ENCODE measurements at regions not wholly inside any gene's neighbourhood (a gene's known extent, or its start where the extent isn't known, plus 50 kb on each side); places are given as distances from the start of the nearest gene placed in this dataset.
"Not testable (repeated sequence)": the region's sequence is repeated elsewhere in the genome, so short reads cannot be mapped to it uniquely, and the experiment has no call there.

DNA sequence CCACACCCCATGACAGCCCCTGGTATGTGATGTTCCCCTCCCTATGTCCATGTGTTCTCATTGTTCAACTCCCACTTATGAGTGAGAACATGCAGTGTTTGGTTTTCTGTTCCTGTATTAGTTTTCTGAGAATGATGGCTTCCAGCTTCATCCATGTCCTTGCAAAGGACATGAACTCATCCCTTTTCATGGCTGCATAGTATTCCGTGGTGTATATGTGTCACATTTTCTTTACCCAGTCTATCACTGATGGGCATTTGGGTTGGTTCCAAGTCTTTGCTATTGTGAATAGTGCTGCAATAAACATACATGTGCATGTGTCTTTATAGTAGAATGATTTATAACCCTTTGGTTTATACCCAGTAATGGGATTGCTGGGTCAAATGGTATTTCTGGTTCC lies 1665.5 kb downstream of the REEP3 start:
- WGBS (ENCODE audit: insufficient coverage): no CpG with 5 or more reads among the region's 1 CpG
- H3K27ac ChIP-seq (ENCODE audit: low read length); H3K4me3 ChIP-seq (ENCODE audit: low read length); H3K4me1 ChIP-seq (ENCODE audit: control insufficient read depth, insufficient read depth, low read length); H3K9me3 ChIP-seq (replicated peaks; ENCODE audit: control insufficient read depth, low read depth, low read length); DNase-seq; H3K36me3 ChIP-seq (ENCODE audit: control insufficient read depth, insufficient read depth, low read length); H3K27me3 ChIP-seq (ENCODE audit: control insufficient read depth, insufficient read depth, low read length): not testable (repeated sequence)

DNA sequence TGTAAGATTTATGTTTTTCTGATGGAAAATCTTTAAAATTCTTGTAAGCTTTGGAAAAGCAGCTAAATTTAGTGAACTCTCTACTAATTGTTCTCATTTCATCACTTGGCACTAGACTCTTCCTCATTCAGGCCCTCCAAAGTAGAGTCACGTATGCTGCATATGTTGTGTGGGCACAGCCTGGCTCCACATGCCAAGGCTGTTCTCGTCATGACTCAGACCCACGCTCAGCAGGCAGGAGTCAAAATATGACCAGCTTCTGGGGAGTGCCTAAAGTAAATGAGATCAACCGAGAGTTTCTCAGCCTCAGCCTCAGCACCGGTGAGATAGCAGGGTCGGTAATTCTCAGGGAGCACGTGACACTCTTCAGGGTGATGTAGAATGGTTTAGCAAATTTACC lies 1672.9 kb downstream of the REEP3 start:
- Histone ChIP-seq H3K27me3 (ENCODE audit: control insufficient read depth, insufficient read depth, low read length) (no peaks in the 10 kb centered on the region), H3K4me3 (ENCODE audit: low read length) (no peak overlapping the region), H3K36me3 (ENCODE audit: control insufficient read depth, insufficient read depth, low read length) (no peaks in the 10 kb centered on the region), H3K4me1 (ENCODE audit: control insufficient read depth, insufficient read depth, low read length) (no peaks in the 10 kb centered on the region), H3K27ac (ENCODE audit: low read length) (no peak overlapping the region), H3K9me3 (replicated peaks; ENCODE audit: control insufficient read depth, low read depth, low read length) (no peaks in the 10 kb centered on the region)
- peak; percentile 5 for DNase-seq
- 76% methylated on average over 5 of the region's 7 CpGs for WGBS (ENCODE audit: insufficient coverage)

DNA sequence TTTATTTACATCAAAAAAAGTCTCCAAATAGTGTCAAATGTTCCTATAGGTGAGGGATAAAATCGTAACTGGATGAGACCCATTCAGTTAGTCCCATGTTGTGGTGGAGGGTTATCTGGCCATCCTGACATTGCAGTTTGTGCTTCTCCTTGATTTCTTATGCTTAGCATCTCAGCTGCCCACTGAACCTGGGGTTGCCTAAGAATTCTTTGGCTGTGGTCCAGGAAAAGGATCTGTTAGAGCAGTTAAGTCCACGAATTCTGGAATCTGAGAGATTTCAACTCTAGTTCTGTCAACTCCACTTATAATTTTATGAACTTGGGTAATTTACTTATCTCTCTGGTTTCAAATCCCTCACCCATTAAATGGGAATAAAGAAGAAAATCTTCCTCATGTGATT lies 1673.4 kb downstream of the REEP3 start:
- H3K27ac ChIP-seq (ENCODE audit: low read length): no peak overlapping the region
- no peaks in the 10 kb centered on the region for H3K27me3 ChIP-seq (ENCODE audit: control insufficient read depth, insufficient read depth, low read length)
- no peak overlapping the region for H3K4me3 ChIP-seq (ENCODE audit: low read length)
- 71% methylated on average over 1 of the region's 2 CpGs for WGBS (ENCODE audit: insufficient coverage)
- no peaks in the 10 kb centered on the region for H3K4me1 ChIP-seq (ENCODE audit: control insufficient read depth, insufficient read depth, low read length)
- peak; percentile 27 for DNase-seq
- no peaks in the 10 kb centered on the region for H3K9me3 ChIP-seq (replicated peaks; ENCODE audit: control insufficient read depth, low read depth, low read length)
- no peaks in the 10 kb centered on the region for H3K36me3 ChIP-seq (ENCODE audit: control insufficient read depth, insufficient read depth, low read length)

DNA sequence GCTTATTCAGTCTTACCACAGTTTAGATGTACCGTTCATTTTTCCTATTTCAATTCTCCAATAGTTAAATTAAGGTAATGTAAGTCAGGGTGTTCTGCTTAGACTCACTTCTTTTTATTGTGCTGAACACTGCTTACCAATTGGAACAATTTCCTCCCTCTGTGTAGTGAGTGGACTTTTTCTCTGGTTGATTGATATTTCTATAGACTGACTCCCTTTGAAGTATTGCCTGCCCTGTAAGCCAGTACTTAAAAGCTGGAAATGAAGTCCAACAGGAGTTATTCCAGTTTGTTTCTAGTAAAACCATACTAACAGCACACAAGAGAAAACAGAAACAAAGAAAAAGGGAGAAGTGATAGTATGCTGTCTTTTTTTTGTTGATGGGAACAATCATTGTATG lies 1674.9 kb downstream of the REEP3 start:
- no peaks in the 10 kb centered on the region for H3K9me3 ChIP-seq (replicated peaks; ENCODE audit: control insufficient read depth, low read depth, low read length)
- no peaks in the 10 kb centered on the region for H3K27me3 ChIP-seq (ENCODE audit: control insufficient read depth, insufficient read depth, low read length)
- H3K4me1 ChIP-seq (ENCODE audit: control insufficient read depth, insufficient read depth, low read length): no peaks in the 10 kb centered on the region
- no peaks in the 10 kb centered on the region for H3K36me3 ChIP-seq (ENCODE audit: control insufficient read depth, insufficient read depth, low read length)
- WGBS (ENCODE audit: insufficient coverage): no CpG with 5 or more reads among the region's 1 CpG
- H3K27ac ChIP-seq (ENCODE audit: low read length): no peak overlapping the region
- H3K4me3 ChIP-seq (ENCODE audit: low read length): no peak overlapping the region
- DNase-seq: peak; percentile 81

DNA sequence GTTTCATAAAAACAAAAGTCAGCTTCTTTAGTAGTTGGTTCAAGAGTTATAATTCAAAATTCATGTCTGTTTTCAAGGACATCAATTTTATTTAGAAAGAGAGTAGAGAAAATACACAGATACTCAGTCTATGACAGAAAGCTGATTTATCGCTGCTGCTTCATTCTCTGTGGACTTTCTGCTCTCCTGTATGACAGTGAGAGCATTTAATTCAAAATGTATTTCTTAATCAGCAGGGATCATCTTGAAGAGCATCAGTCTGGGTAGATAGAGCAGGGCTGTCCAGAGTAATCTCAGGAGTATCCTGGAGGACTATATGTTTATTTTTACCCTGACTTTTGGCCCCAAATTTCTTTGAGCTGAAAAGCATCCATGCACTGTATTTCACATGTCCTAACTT lies 1676.7 kb downstream of the REEP3 start:
- Histone ChIP-seq H3K4me3 (ENCODE audit: low read length) (no peak overlapping the region), H3K27me3 (ENCODE audit: control insufficient read depth, insufficient read depth, low read length) (no peaks in the 10 kb centered on the region), H3K9me3 (replicated peaks; ENCODE audit: control insufficient read depth, low read depth, low read length) (no peaks in the 10 kb centered on the region), H3K36me3 (ENCODE audit: control insufficient read depth, insufficient read depth, low read length) (no peaks in the 10 kb centered on the region), H3K27ac (ENCODE audit: low read length) (no peak overlapping the region), H3K4me1 (ENCODE audit: control insufficient read depth, insufficient read depth, low read length) (no peaks in the 10 kb centered on the region)
- peak; percentile 83 for DNase-seq
- WGBS (ENCODE audit: insufficient coverage): no CpG with 5 or more reads among the region's 1 CpG

DNA sequence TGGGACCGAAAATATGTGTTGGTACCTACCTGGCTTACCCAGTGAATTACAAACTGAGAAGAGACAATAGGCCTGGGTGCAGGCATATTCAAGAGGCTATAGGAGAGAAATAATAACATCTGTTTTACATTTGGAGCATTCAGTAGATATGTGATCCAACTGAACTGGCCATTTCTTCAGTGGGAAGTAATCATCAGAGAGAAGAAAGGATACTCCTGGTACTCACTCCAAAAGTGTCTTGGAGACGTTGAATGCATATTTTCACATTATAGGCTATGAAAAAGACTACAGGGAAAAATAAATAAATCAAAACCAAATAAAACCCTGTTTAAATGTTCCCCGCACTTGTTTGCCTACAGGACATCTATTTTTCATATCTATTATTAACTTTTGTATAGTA lies 1680.3 kb downstream of the REEP3 start:
- Histone ChIP-seq H3K4me1 (ENCODE audit: control insufficient read depth, insufficient read depth, low read length) (no peaks in the 10 kb centered on the region), H3K4me3 (ENCODE audit: low read length) (no peak overlapping the region), H3K27ac (ENCODE audit: low read length) (no peak overlapping the region), H3K27me3 (ENCODE audit: control insufficient read depth, insufficient read depth, low read length) (no peaks in the 10 kb centered on the region), H3K36me3 (ENCODE audit: control insufficient read depth, insufficient read depth, low read length) (no peaks in the 10 kb centered on the region), H3K9me3 (replicated peaks; ENCODE audit: control insufficient read depth, low read depth, low read length) (no peaks in the 10 kb centered on the region)
- WGBS (ENCODE audit: insufficient coverage): no CpG with 5 or more reads among the region's 3 CpGs
- DNase-seq: peak; percentile 88

DNA sequence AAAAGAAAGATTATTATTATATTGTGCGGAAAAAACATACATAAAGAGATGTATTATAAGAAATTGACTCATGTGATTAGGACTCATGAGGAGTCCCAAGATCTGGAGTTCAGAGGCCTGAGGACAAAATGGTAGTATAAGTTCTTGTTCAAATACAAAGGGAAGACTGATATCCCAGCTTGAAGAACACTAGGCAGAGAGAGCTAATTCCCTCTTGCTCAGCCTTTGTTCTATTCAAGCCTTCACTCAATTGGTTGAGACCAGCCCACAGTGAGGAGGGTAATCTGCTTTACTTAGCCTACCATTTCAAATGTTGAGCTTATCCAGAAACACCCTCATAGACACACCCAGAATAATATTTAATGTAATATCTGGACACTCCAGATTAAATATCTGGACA lies 1683.8 kb downstream of the REEP3 start:
- Histone ChIP-seq H3K27ac (ENCODE audit: low read length) (no peak overlapping the region), H3K4me3 (ENCODE audit: low read length) (no peak overlapping the region), H3K36me3 (ENCODE audit: control insufficient read depth, insufficient read depth, low read length) (no peaks in the 10 kb centered on the region), H3K27me3 (ENCODE audit: control insufficient read depth, insufficient read depth, low read length) (no peaks in the 10 kb centered on the region), H3K9me3 (replicated peaks; ENCODE audit: control insufficient read depth, low read depth, low read length) (no peaks in the 10 kb centered on the region), H3K4me1 (ENCODE audit: control insufficient read depth, insufficient read depth, low read length) (no peaks in the 10 kb centered on the region)
- no CpG with 5 or more reads among the region's 1 CpG for WGBS (ENCODE audit: insufficient coverage)
- no peak for DNase-seq

DNA sequence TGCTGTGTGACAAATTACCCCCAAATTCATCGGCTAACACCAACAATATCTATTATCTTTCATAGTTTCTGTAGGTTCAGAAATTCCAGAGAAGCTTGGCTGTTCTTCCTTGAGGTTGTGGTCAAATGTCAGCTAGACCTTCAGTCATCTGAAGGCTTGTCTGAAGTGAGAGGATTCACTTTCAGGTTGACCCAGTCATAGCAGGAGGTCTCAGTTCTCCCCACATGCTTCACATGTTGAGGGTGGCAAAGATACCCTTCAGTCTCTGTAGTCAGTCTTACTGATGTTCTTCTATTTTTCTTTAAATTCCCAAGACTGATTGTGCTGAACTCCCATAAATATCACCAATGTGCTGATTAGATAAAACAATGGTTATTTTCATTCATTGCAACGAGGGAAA lies 1692.0 kb downstream of the REEP3 start:
- Histone ChIP-seq H3K9me3 (replicated peaks; ENCODE audit: control insufficient read depth, low read depth, low read length) (no peaks in the 10 kb centered on the region), H3K4me3 (ENCODE audit: low read length) (no peak overlapping the region), H3K4me1 (ENCODE audit: control insufficient read depth, insufficient read depth, low read length) (no peaks in the 10 kb centered on the region), H3K27ac (ENCODE audit: low read length) (no peak overlapping the region), H3K27me3 (ENCODE audit: control insufficient read depth, insufficient read depth, low read length) (no peaks in the 10 kb centered on the region), H3K36me3 (ENCODE audit: control insufficient read depth, insufficient read depth, low read length) (no peaks in the 10 kb centered on the region)
- DNase-seq: no peak
- no CpG with 5 or more reads among the region's 2 CpGs for WGBS (ENCODE audit: insufficient coverage)

DNA sequence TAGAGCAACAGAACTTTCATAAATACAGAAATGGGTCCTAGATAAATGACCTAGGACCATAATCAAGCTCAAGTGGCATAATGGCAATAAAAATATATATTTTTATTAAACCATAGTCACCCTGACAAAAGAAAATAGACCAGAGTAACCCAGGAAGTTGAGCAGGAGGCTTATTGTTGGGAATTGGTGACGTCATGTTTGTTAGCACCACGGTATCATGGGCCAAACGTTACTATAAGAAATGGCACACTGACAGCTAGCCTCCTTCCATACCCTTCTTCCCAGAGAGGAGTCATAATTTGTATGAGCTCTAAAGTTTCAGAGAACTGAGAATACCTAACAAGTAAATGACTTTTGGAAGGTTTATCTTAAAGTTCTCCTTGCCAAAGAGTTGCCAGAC lies 1698.2 kb downstream of the REEP3 start:
- no peaks in the 10 kb centered on the region for H3K4me1 ChIP-seq (ENCODE audit: control insufficient read depth, insufficient read depth, low read length)
- no CpG with 5 or more reads among the region's 3 CpGs for WGBS (ENCODE audit: insufficient coverage)

DNA sequence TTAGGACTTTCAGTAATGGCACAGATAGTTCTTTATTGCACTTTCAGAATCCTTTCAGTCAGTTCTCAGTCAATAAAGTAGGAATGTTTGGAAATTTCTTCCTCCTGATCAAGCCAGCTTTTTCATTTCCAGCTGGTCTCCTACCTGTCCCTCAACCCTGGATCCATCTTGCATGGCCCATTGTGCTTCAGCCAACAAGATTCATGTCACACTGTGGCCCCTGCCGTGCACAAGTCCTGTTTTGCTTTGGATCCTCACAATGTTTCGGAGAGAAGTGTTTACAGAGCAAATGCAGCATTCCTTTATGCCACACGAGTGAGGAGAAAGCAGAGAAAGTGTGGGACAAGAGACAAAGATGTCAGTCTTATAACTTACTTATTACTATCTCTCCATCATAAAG lies 1694.7 kb upstream of the LRRTM3 start:
- Histone ChIP-seq H3K36me3 (ENCODE audit: control insufficient read depth, insufficient read depth, low read length) (no peaks in the 10 kb centered on the region), H3K4me1 (ENCODE audit: control insufficient read depth, insufficient read depth, low read length) (no peaks in the 10 kb centered on the region), H3K9me3 (replicated peaks; ENCODE audit: control insufficient read depth, low read depth, low read length) (no peaks in the 10 kb centered on the region), H3K27me3 (ENCODE audit: control insufficient read depth, insufficient read depth, low read length) (no peaks in the 10 kb centered on the region), H3K27ac (ENCODE audit: low read length) (no peak overlapping the region), H3K4me3 (ENCODE audit: low read length) (no peak overlapping the region)
- no CpG with 5 or more reads among the region's 3 CpGs for WGBS (ENCODE audit: insufficient coverage)
- DNase-seq: no peak

More for the DNA sequence above, 1698.2 kb downstream of the REEP3 start:
- Histone ChIP-seq H3K9me3 (replicated peaks; ENCODE audit: control insufficient read depth, low read depth, low read length) (no peaks in the 10 kb centered on the region), H3K36me3 (ENCODE audit: control insufficient read depth, insufficient read depth, low read length) (no peaks in the 10 kb centered on the region), H3K27ac (ENCODE audit: low read length) (no peak overlapping the region), H3K27me3 (ENCODE audit: control insufficient read depth, insufficient read depth, low read length) (no peaks in the 10 kb centered on the region), H3K4me3 (ENCODE audit: low read length) (no peak overlapping the region)
- no peak for DNase-seq

DNA sequence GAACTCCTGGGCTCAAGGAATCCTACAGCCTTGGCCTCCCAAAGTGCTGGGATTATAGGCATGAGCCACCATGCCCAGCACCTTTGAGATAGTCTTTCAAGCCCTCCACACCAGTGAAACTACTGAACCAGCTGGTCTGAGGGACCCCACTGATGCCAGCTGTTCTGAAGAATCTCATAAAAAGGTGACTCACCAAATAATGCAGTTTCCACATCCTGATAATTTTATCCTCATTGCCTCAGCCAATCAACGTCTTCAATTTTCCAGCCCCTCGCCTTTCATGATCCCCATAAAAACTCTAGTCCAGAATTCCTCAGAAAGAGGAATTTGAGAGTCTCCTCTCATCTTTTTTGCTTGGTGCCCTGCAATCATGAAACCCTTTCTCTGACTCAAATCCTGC lies 1691.6 kb upstream of the LRRTM3 start:
- no peak overlapping the region for H3K4me3 ChIP-seq (ENCODE audit: low read length)
- H3K27me3 ChIP-seq (ENCODE audit: control insufficient read depth, insufficient read depth, low read length): no peaks in the 10 kb centered on the region
- DNase-seq: no peak
- WGBS (ENCODE audit: insufficient coverage): 56% methylated on average over 2 of the region's 2 CpGs
- no peaks in the 10 kb centered on the region for H3K9me3 ChIP-seq (replicated peaks; ENCODE audit: control insufficient read depth, low read depth, low read length)
- H3K4me1 ChIP-seq (ENCODE audit: control insufficient read depth, insufficient read depth, low read length): no peaks in the 10 kb centered on the region
- H3K36me3 ChIP-seq (ENCODE audit: control insufficient read depth, insufficient read depth, low read length): no peaks in the 10 kb centered on the region
- H3K27ac ChIP-seq (ENCODE audit: low read length): no peak overlapping the region
